Brain microvascular endothelial cell (primary cell): ENCODE measurements at regions not wholly inside any gene's neighbourhood (a gene's known extent, or its start where the extent isn't known, plus 50 kb on each side); places are given as distances from the start of the nearest gene placed in this dataset.

Experiments used
- DNase-seq: peaks from one replicate; pipeline ENCODE4 v3.0.0-alpha.2; 2020
- H3K27ac ChIP-seq: fragments of 250-450 bp; sonication (Bioruptor Pico); 2 replicates; pipeline ENCODE4 v1.5.1; 2020; ENCODE audit warnings: mild to moderate bottlenecking, moderate library complexity
- H3K27me3 ChIP-seq: fragments of 250-450 bp; sonication (Bioruptor Pico); replicated peaks from 2 replicates; pipeline ENCODE4 v1.5.1; 2020; ENCODE audit warnings: mild to moderate bottlenecking
- H3K36me3 ChIP-seq: fragments of 250-450 bp; sonication (Bioruptor Pico); replicated peaks from 2 replicates; pipeline ENCODE4 v1.5.1; 2020; ENCODE audit warnings: mild to moderate bottlenecking
- H3K4me3 ChIP-seq: 2 replicates; pipeline ENCODE4 v1.5.1; 2011; ENCODE audit warnings: low read depth, mild to moderate bottlenecking, control low read depth, low read length, moderate library complexity
- in situ Hi-C: cut with HindIII; loops from 2 replicates; pipeline ENCODE4 v1.10.0; 2017; ENCODE audit warnings: low sequenced_read_pairs, low pct_ligation_motif_present
- TF ChIP-seq, protein P1 (sequence below): IDR thresholded peaks from 2 replicates; pipeline ENCODE4 v1.5.1; 2011; ENCODE audit warnings: low read depth, mild to moderate bottlenecking, moderate library complexity, low read length, control low read depth, inconsistent platforms; ENCODE audit errors: missing control alignments

DNA sequence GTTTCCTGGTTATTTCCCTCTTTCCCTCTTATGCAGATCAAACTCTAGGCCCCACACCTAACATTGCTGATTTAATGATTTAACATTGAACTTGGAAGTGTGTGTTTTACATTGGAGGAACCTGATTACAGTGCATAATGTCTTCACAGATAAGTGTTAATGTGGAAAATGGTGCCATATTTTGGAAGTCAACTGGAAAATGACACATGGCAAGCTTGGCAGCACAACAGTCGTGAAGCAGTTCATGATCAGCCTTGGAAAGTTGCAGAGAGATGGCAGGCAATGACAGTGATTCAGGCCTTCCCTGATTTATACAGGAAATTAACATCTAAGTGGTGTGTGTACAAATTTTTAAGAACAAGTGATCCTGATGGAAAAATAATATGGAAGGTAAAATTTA, 80.0 kb upstream of the CTNND2 start:
- Histone ChIP-seq H3K36me3 (no peaks in the 10 kb centered on the region), H3K27ac (no peak overlapping the region), H3K4me3 (no peak overlapping the region), H3K27me3 (no peaks in the 10 kb centered on the region)
- in situ Hi-C loops = no loop called here
- DNase-seq = no peak
- TF ChIP-seq, protein P1, sequence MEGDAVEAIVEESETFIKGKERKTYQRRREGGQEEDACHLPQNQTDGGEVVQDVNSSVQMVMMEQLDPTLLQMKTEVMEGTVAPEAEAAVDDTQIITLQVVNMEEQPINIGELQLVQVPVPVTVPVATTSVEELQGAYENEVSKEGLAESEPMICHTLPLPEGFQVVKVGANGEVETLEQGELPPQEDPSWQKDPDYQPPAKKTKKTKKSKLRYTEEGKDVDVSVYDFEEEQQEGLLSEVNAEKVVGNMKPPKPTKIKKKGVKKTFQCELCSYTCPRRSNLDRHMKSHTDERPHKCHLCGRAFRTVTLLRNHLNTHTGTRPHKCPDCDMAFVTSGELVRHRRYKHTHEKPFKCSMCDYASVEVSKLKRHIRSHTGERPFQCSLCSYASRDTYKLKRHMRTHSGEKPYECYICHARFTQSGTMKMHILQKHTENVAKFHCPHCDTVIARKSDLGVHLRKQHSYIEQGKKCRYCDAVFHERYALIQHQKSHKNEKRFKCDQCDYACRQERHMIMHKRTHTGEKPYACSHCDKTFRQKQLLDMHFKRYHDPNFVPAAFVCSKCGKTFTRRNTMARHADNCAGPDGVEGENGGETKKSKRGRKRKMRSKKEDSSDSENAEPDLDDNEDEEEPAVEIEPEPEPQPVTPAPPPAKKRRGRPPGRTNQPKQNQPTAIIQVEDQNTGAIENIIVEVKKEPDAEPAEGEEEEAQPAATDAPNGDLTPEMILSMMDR = no peak

DNA sequence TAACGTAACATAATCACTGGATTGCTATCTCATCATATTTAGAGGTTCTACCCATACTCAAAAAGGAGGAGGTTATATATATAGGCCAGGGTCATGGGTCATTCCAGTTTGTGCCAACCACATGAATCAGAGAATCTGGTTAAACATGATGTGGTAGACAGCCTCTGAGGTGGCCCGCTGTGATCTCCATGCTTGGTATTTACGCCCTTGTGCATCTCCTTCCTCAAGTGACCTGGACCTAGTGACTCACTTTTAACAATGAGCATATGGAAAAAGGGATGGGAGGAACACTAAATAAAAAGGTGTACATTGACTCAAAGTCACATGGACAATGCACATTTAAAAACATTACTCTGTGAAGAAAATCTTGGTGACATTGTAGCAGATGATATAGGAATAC, 77.7 kb upstream of the CTNND2 start:
- Histone ChIP-seq H3K27ac (no peak overlapping the region), H3K4me3 (no peak overlapping the region), H3K27me3 (no peaks in the 10 kb centered on the region), H3K36me3 (no peaks in the 10 kb centered on the region)
- in situ Hi-C loops = no loop called here
- TF ChIP-seq, protein P1 = no peak
- DNase-seq = no peak

DNA sequence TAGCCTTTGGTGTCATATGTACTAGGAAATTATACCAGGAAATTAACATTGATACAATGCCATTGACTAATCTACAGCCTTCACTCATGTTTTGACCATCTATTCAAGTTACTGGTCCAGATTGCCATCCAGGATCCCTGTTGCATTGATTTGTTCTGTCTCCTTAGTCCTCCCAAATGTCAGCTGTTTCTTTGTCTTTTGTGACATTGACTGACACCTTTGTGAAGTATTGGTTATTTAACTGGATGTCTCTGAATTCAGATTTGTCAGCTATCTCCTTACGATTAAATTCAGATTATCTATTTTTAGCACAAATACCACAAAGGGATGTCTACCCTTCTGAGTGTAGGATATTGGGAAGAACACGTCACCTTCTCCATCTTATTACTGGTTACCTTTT, 73.7 kb upstream of the CTNND2 start:
- Histone ChIP-seq H3K27me3 (no peaks in the 10 kb centered on the region), H3K27ac (no peak overlapping the region), H3K36me3 (no peaks in the 10 kb centered on the region), H3K4me3 (no peak overlapping the region)
- in situ Hi-C loops = no loop called here
- DNase-seq = no peak
- TF ChIP-seq, protein P1 = no peak

- H3K27ac ChIP-seq = no peak overlapping the region
- in situ Hi-C loops = no loop called here
- no peak for DNase-seq
- H3K4me3 ChIP-seq = no peak overlapping the region
- H3K36me3 ChIP-seq = no peaks in the 10 kb centered on the region
- no peaks in the 10 kb centered on the region for H3K27me3 ChIP-seq
- TF ChIP-seq, protein P1 = no peak
Observed at GRCh38 chr5:11973469-11973868, 69.2 kb upstream of the CTNND2 start.

- in situ Hi-C loops = no loop called here
- Histone ChIP-seq H3K4me3 (no peak overlapping the region), H3K36me3 (no peaks in the 10 kb centered on the region), H3K27me3 (no peaks in the 10 kb centered on the region), H3K27ac (no peak overlapping the region)
- TF ChIP-seq, protein P1 = no peak
- no peak for DNase-seq
Observed at GRCh38 chr5:11963227-11963626, 59.0 kb upstream of the CTNND2 start.

DNA sequence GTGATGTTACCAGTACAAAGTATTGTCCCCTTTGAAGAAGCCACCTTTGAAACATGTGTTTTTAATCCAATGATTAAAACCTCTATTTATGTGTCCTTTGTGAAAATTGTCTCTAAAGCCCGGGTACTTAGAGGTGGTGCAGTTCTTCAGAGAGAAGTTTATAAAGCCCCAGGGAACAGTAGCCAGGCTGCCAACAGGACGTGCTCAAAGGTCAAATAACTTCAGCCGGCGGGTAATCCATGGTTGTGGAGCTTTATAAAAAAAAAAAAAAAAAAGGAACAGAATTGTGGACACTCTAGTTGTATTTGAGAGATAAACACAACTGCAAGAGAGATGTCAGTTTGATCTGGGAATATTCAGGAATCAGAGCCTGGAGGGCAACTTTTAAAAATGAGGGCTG, 57.9 kb upstream of the CTNND2 start:
- TF ChIP-seq, protein P1 = no peak
- Histone ChIP-seq H3K36me3 (no peaks in the 10 kb centered on the region), H3K27ac (no peak overlapping the region), H3K4me3 (no peak overlapping the region), H3K27me3 (no peaks in the 10 kb centered on the region)
- DNase-seq = no peak
- in situ Hi-C loops = no loop called here
